Neural progenitor cell (in vitro differentiated cells): ENCODE measurements at regions not wholly inside any gene's neighbourhood (a gene's known extent, or its start where the extent isn't known, plus 50 kb on each side); places are given as distances from the start of the nearest gene placed in this dataset.
A peak's percentile ranks its signal among the peaks of the same experiment; 100 is the strongest.

Experiments used
- DNase-seq: peaks from one replicate; pipeline ENCODE4 v3.0.0-alpha.2; 2016; ENCODE audit warnings: low spot score
- H2AFZ ChIP-seq: fragments of 200-600 bp; sonication (generic); replicated peaks from 2 replicates; pipeline ENCODE4 v1.6.1; 2016; ENCODE audit warnings: antibody characterized with exemption
- H3F3A ChIP-seq: fragments of 200-600 bp; sonication (generic); 2 replicates; pipeline ENCODE4 v1.6.1; 2016; ENCODE audit warnings: antibody characterized with exemption, low read depth
- H3K27ac ChIP-seq: fragments of 200-600 bp; sonication (generic); 2 replicates; pipeline ENCODE4 v1.5.1; 2016; ENCODE audit warnings: mild to moderate bottlenecking
- H3K27me3 ChIP-seq: fragments of 200-600 bp; sonication (generic); 2 replicates; pipeline ENCODE4 v1.6.1; 2016; ENCODE audit warnings: mild to moderate bottlenecking, moderate library complexity
- H3K36me3 ChIP-seq: fragments of 200-600 bp; sonication (generic); 2 replicates; pipeline ENCODE4 v1.5.1; 2016
- H3K4me1 ChIP-seq: fragments of 200-600 bp; sonication (generic); 2 replicates; pipeline ENCODE4 v1.6.1; 2016; ENCODE audit warnings: mixed run types
- H3K4me2 ChIP-seq: fragments of 200-600 bp; sonication (generic); 2 replicates; pipeline ENCODE4 v1.6.1; 2016
- H3K4me3 ChIP-seq: fragments of 200-600 bp; sonication (generic); 2 replicates; pipeline ENCODE4 v1.5.1; 2016
- H3K79me2 ChIP-seq: fragments of 200-600 bp; sonication (generic); 2 replicates; pipeline ENCODE4 v1.6.1; 2016; ENCODE audit warnings: low read depth
- H3K9ac ChIP-seq: fragments of 200-600 bp; sonication (generic); 2 replicates; pipeline ENCODE4 v1.6.1; 2016
- H3K9me3 ChIP-seq: fragments of 200-600 bp; sonication (generic); 2 replicates; pipeline ENCODE4 v1.5.1; 2016; ENCODE audit warnings: low read depth
- H4K20me1 ChIP-seq: fragments of 200-600 bp; sonication (generic); 2 replicates; pipeline ENCODE4 v1.6.1; 2016; ENCODE audit warnings: low read depth
- H3K27ac Mint-ChIP-seq: 3 replicates; pipeline ENCODE4 v1.8.0; 2021; ENCODE audit warnings: mixed read lengths
- H3K27me3 Mint-ChIP-seq: 2 replicates; pipeline ENCODE4 v1.8.0; 2022; ENCODE audit warnings: low read depth, mild to moderate bottlenecking, inconsistent platforms, moderate library complexity, mixed read lengths; ENCODE audit not compliant: insufficient read depth
- H3K36me3 Mint-ChIP-seq: 3 replicates; pipeline ENCODE4 v1.8.0; 2021; ENCODE audit warnings: mixed read lengths
- H3K4me1 Mint-ChIP-seq: 3 replicates; pipeline ENCODE4 v1.8.0; 2021; ENCODE audit warnings: mixed read lengths
- H3K4me3 Mint-ChIP-seq: 3 replicates; pipeline ENCODE4 v1.8.0; 2021; ENCODE audit warnings: mild to moderate bottlenecking, moderate library complexity, mixed read lengths
- H3K9me3 Mint-ChIP-seq: 3 replicates; pipeline ENCODE4 v1.8.0; 2020; ENCODE audit warnings: mixed read lengths
- EZH2 ChIP-seq: fragments of 200-600 bp; sonication (generic); IDR thresholded peaks from 2 replicates; pipeline ENCODE4 v1.6.1; 2017; ENCODE audit warnings: antibody characterized with exemption, mild to moderate bottlenecking, moderate library complexity
- EZH2phosphoT487 ChIP-seq: fragments of 200-600 bp; sonication (generic); IDR thresholded peaks from 2 replicates; pipeline ENCODE4 v1.6.1; 2017; ENCODE audit warnings: antibody characterized with exemption
- TF ChIP-seq, protein P1 (sequence below): fragments of 200-600 bp; sonication (generic); IDR thresholded peaks from 2 replicates; pipeline ENCODE4 v1.5.1; 2017; ENCODE audit warnings: antibody characterized with exemption, mild to moderate bottlenecking

DNA sequence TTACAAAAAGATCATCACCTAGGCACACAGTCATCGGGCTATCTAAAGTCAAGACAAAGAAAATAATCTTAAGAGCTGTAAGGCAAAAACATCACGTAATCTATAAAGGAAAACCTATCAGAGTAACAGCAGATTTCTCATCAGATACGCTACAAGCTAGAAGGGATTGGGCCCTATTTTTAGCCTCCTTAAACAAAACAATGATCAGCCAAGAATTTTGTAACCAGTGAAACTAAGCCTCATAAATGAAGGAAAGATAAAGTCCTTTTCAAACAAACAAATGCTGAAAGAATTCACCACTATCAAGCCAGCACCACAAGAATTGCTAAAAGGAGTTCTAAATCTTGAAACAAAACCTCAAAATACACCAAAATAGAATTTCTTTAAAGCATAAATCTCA is 191.6 kb upstream of the BMP4 start:
- no peak overlapping the region for H3K4me3 ChIP-seq
- no peaks in the 10 kb centered on the region for H3K4me1 ChIP-seq
- no peak overlapping the region for H3K27ac Mint-ChIP-seq

DNA sequence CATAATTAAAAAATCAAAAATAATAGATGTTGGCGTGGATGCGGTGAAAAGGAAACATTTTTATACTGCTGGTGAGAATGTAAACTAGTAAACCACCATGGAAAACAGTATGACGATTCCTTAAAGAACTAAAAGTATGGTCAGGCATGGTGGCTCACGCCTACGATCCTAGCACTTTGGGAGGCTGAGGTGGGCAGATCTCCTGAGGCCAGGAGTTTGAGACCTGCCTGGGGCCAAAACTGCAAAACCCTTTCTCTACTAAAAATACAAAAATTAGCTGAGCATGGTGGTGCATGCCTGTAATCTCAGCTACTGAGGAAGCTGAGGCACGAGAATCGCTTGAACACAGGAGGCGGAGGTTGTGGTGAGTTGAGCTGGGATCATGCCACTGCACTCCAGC is 195.7 kb upstream of the BMP4 start:
- no peaks in the 10 kb centered on the region for H3K79me2 ChIP-seq
- H3F3A ChIP-seq: no peaks in the 10 kb centered on the region
- no peak overlapping the region for H3K27ac ChIP-seq
- no peaks in the 10 kb centered on the region for H3K4me1 ChIP-seq
- H3K36me3 ChIP-seq: no peaks in the 10 kb centered on the region
- DNase-seq: no peak
- H3K4me3 ChIP-seq: no peak overlapping the region
- peaks cover 6% of the 10 kb centered on the region for H3K27me3 Mint-ChIP-seq
- peaks cover 21% of the 10 kb centered on the region for H3K9me3 Mint-ChIP-seq
- TF ChIP-seq EZH2phosphoT487: no peak
- TF ChIP-seq, protein P1, sequence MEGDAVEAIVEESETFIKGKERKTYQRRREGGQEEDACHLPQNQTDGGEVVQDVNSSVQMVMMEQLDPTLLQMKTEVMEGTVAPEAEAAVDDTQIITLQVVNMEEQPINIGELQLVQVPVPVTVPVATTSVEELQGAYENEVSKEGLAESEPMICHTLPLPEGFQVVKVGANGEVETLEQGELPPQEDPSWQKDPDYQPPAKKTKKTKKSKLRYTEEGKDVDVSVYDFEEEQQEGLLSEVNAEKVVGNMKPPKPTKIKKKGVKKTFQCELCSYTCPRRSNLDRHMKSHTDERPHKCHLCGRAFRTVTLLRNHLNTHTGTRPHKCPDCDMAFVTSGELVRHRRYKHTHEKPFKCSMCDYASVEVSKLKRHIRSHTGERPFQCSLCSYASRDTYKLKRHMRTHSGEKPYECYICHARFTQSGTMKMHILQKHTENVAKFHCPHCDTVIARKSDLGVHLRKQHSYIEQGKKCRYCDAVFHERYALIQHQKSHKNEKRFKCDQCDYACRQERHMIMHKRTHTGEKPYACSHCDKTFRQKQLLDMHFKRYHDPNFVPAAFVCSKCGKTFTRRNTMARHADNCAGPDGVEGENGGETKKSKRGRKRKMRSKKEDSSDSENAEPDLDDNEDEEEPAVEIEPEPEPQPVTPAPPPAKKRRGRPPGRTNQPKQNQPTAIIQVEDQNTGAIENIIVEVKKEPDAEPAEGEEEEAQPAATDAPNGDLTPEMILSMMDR: no peak
- no peak for TF ChIP-seq EZH2
- no peak overlapping the region for H2AFZ ChIP-seq
- no peak overlapping the region for H3K4me3 Mint-ChIP-seq
- no peaks in the 10 kb centered on the region for H4K20me1 ChIP-seq
- no peak overlapping the region for H3K9ac ChIP-seq
- no peaks in the 10 kb centered on the region for H3K36me3 Mint-ChIP-seq
- no peaks in the 10 kb centered on the region for H3K4me1 Mint-ChIP-seq
- no peak overlapping the region for H3K27ac Mint-ChIP-seq
- no peak overlapping the region for H3K4me2 ChIP-seq
- H3K9me3 ChIP-seq: peaks cover 10% of the 10 kb centered on the region
- H3K27me3 ChIP-seq: no peaks in the 10 kb centered on the region

More for the DNA sequence above, 191.6 kb upstream of the BMP4 start:
- Histone ChIP-seq H3K9me3 (peaks cover 10% of the 10 kb centered on the region), H3K36me3 (no peaks in the 10 kb centered on the region), H2AFZ (no peak overlapping the region), H4K20me1 (no peaks in the 10 kb centered on the region), H3K9ac (no peak overlapping the region), H3F3A (no peaks in the 10 kb centered on the region), H3K27ac (no peak overlapping the region), H3K27me3 (no peaks in the 10 kb centered on the region), H3K4me2 (no peak overlapping the region), H3K79me2 (no peaks in the 10 kb centered on the region)
- TF ChIP-seq EZH2: no peak
- TF ChIP-seq, protein P1: no peak
- TF ChIP-seq EZH2phosphoT487: no peak
- Mint-ChIP-seq H3K9me3 (peaks cover 27% of the 10 kb centered on the region), H3K4me3 (no peak overlapping the region), H3K27me3 (peaks cover 2% of the 10 kb centered on the region), H3K36me3 (no peaks in the 10 kb centered on the region), H3K4me1 (no peaks in the 10 kb centered on the region)
- no peak for DNase-seq

DNA sequence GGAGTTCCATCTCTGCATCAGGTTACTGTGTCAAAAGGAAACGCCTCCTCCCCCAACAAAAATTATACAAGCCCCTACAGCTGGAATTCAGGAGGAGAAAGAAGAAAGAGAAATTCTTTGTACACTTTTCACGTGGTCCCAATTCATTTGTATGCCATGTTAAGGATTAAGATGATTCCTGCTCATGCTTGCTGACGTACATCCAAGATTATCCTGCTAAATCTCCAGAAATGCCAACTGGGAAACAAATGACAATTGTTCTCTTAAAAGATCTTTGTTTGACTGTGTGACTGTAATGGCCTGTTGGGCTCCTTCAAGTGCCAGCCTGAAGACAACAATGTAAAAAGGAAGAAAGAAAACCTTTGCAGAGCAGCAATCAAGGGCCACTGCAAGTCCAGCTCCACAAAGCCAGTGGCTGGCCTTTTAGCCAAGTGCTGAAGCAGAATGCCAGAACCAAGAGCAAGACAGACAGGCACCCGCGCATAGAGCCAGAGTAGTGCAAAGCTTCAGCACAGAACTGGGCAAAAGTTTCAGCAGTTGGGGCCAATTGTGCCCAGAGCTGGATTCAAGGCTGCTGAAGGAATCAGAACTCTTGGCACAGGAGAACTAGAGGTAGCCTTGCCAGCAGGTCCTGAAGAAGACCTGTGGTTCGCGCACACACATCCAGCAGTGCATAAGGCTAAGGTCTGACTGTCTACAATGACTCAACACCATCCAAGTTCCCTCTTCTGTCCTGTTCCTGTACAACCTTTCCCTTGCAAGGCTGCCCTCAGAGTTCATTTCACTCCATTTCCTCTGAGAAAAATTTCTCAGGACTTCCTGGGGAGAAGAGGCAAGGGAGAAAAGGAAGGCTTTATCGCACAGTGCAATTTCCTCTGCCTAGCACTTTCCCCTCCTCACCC is 209.7 kb upstream of the BMP4 start:
- no peaks in the 10 kb centered on the region for H3K36me3 Mint-ChIP-seq
- Histone ChIP-seq H4K20me1 (no peaks in the 10 kb centered on the region), H3K27me3 (no peaks in the 10 kb centered on the region), H3K9me3 (no peaks in the 10 kb centered on the region), H3K36me3 (no peaks in the 10 kb centered on the region), H3F3A (no peaks in the 10 kb centered on the region), H2AFZ (peak overlapping the region; percentile 85), H3K4me1 (peaks cover 10% of the 10 kb centered on the region), H3K9ac (no peak overlapping the region), H3K4me3 (no peak overlapping the region), H3K79me2 (no peaks in the 10 kb centered on the region), H3K4me2 (no peak overlapping the region), H3K27ac (no peak overlapping the region)
- peaks cover 17% of the 10 kb centered on the region for H3K4me1 Mint-ChIP-seq
- no peak overlapping the region for H3K4me3 Mint-ChIP-seq
- H3K9me3 Mint-ChIP-seq: no peaks in the 10 kb centered on the region
- no peak overlapping the region for H3K27ac Mint-ChIP-seq
- peaks cover 7% of the 10 kb centered on the region for H3K27me3 Mint-ChIP-seq
- no peak for DNase-seq
- TF ChIP-seq EZH2: no peak
- TF ChIP-seq, protein P1: no peak
- TF ChIP-seq EZH2phosphoT487: no peak
